Limb (tissue), 2 donors: ENCODE measurements at regions not wholly inside any gene's neighbourhood (a gene's known extent, or its start where the extent isn't known, plus 50 kb on each side); places are given as distances from the start of the nearest gene placed in this dataset.
"Not testable (repeated sequence)": the region's sequence is repeated elsewhere in the genome, so short reads cannot be mapped to it uniquely, and the experiment has no call there.

ENCODE experiments used
- DNase-seq, 2 donors: peaks; one replicate each; pipeline ENCODE4 v3.0.0-alpha.2; 2016; ENCODE audit errors: extremely low spot score in 2 of 2

GRCh38 chr4:158397781-158398180 is 123.9 kb upstream of the RXFP1 start:
- DNase-seq: no peak

DNA sequence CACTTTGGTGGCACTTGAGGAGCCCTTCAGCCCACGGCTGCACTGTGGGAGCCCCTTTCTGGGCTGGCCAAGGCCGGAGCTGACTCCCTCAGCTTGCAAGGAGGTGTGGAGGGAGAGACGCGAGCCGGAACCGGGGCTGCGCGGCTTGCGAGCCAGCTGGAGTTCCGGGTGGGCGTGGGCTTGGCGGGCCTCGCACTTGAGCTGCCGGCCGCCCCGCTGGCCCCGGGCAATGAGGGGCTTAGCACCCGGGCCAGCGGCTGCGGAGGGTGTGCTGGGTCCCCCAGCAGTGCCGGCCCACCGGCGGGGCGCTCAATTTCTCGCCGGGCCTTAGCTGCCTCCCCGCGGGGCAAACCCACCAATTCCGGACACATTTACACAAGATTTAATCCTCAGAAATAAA is 113.7 kb upstream of the RXFP1 start:
- not testable (repeated sequence) for DNase-seq

- no peak for DNase-seq
Observed at GRCh38 chr4:158410272-158410671, 111.4 kb upstream of the RXFP1 start.

DNA sequence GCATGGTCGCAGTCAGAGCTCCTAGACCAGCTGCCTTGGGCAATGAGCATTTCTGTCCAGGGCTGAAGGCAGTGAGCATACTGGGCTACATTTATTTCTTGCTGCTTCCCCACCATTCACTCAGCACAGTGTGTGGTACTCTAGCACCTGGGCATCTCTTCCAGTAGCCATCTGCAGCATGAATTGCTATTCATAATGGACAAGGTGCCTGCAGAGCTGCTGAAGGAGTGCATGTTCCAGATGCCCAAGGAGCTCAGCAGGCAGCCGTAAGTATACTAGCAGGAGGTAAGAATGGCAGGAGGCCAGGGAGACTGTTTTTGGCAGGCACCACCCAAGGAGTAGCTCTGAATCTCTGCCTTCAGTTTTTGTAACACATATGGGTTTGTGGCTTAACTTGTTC is 110.4 kb upstream of the RXFP1 start:
- peak; percentile 14 to 42 for DNase-seq

GRCh38 chr4:158418679-158419078 is 103.0 kb upstream of the RXFP1 start:
- not testable (repeated sequence) for DNase-seq

GRCh38 chr4:158420782-158421181 is 100.9 kb upstream of the RXFP1 start:
- DNase-seq: no peak

GRCh38 chr4:158422546-158422945 is 99.1 kb upstream of the RXFP1 start:
- peak in 1 of 2 donors; percentile 34 for DNase-seq

- DNase-seq: no peak
Observed at GRCh38 chr4:158428242-158428641, 93.4 kb upstream of the RXFP1 start.

- no peak for DNase-seq
Observed at GRCh38 chr4:158442736-158443135, 78.9 kb upstream of the RXFP1 start.

DNA sequence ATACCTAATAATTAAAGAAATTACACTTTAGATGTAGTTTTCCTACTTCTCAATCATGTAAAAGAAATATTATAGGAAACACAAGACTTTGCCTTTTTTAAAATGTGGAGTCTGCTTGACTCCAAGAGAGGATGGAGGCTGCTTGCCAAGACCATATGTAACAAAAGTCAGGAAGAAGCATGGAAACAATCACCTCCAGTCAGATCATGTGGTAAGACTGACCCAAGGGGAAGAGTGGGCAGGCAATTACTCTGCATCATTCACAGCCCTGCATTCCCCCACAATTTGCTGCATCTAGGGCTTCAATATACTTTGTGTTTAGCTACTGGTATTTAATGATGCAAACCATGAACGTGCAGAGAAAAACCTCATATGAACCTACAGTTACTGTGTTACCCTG is 78.0 kb upstream of the RXFP1 start:
- peak in 1 of 2 donors; percentile 7 for DNase-seq

- no peak for DNase-seq
Observed at GRCh38 chr4:158444621-158445020, 77.1 kb upstream of the RXFP1 start.

DNA sequence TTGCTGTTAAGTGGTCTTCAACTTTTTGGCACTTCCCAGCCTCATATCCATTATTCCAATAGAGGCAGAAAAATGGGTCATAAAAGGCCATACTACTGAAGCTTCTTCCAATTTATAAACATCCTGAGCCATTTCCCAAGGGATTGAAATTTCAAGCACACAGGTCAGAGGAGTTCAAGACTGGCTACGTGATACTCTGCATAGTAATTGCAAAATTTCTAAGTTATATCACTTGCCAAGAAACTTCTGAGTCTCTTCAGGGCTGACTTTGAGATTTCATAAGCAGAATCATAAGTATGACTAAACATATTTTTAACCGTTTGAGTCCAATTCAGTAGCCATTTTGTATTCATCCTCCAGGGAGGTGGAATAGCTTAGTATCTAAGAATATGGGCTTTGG is 75.6 kb upstream of the RXFP1 start:
- no peak for DNase-seq

DNA sequence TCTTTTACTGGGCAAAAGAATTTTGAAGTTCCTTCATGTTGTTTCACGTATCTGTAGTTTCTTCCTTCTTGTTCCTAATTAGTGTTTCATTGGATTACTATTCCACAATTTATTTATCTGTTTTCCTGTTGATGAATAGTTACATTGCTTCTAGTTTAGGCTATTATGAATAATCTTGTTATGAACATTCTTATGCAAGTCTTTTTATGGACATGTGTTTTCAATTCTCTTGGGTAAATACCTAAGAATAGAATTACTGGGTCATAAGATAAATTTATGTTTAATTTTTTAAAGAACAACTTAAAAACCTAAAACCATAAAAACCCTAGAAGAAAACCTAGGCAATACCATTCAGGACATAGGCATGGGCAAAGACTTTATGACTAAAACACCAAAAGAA is 70.9 kb upstream of the RXFP1 start:
- no peak for DNase-seq

DNA sequence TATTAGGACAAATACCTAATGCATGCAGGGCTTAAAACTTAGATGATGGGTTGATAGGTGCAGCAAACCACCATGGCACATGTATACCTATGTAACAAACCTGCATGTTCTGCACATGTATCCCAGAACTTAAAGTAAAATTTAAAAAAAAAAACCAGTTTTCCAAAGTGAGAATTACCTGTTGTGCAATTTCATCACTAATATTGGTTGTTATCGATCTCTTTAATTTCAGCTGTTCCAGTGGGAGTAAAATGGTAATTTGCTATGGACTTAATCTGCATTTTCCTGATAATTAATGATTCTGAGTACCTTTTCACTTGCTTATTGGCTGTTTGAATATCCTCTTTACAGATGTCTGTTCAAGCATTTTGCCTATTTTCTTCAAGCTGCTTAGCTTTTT is 69.6 kb upstream of the RXFP1 start:
- not testable (repeated sequence) for DNase-seq

GRCh38 chr4:158458271-158458895 is 63.3 kb upstream of the RXFP1 start:
- no peak for DNase-seq

- no peak for DNase-seq
Observed at GRCh38 chr4:158459085-158459820, 62.4 kb upstream of the RXFP1 start.

DNA sequence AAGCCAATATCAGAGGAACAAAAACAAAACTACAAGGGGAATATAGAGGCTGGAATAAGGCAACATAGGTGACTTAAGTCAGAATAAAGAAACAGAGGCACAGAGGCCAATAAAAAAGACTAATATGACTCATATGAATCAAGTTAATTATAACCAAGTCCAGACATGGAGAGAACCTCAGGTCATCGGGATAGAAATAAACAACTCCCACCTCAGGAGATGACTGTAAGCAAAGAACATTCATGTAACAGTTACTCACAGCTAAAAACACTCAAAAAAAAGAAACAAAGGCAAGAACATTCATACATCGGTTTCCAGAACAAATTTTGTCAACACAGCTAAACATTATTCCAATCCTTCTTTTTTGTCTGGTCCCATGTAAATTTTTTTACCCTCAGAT is 60.3 kb upstream of the RXFP1 start:
- DNase-seq: no peak

DNA sequence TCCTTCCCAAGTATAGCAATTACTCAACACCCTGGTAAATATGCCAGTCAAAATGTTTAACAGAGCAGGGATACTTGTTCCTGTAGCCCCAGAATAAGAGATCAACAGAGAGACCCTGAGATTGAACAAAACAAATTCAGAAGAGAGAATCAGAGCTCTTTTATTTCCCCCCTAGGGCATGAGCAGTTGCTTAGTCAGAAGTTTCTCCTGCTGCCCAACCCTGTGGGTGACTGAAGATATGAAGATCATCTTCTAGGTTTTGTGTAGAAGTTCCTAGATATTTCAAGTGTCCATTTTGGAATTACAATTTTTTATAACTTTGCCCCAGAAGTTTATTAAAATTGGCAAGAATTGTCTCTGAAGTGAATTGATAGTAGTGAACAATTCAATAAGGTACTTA is 59.1 kb upstream of the RXFP1 start:
- DNase-seq: no peak
